ENCODE measurements at regions not wholly inside any gene's neighbourhood (a gene's known extent, or its start where the extent isn't known, plus 50 kb on each side); places are given as distances from the start of the nearest gene placed in this dataset.

DNA sequence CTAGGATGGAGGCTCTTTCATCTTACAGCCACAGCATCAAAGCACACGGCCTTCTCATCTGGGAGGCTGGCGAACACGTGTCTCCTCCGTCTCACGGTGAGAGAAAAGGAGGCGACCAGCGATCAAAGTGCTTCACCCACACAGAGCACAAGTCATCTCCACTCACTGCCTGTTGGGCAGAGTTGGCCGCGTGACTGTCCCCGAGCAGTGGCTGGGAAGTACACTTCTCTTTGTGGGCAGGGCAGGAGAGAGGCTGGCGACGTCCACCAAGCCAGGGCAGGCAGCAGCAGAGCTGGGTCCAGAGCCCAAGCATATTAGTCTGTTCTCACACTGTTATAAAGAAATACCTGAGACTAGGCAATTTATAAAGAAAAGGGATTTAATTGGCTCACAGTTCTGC is 64.1 kb upstream of the FOXC1 start:
- TF ChIP-seq POLR2A (IDR thresholded peaks at IDR 0.05; ENCODE audit: low read length) (no peak), GATA1 (IDR thresholded peaks at IDR 0.05; ENCODE audit: low read depth, low read length) (no peak)
